GM23338 (cell line): ENCODE measurements at regions not wholly inside any gene's neighbourhood (a gene's known extent, or its start where the extent isn't known, plus 50 kb on each side); places are given as distances from the start of the nearest gene placed in this dataset.

ENCODE experiments used
- ATAC-seq: fragments of 200-7000 bp; cut with Tn5 transposase; 3 replicates; pipeline ENCODE4 v1.9.1; 2020
- DNase-seq: peaks from one replicate; pipeline ENCODE4 v3.0.0-alpha.2; 2015; ENCODE audit warnings: low spot score
- H2AFZ ChIP-seq: fragments of 200-600 bp; sonication (generic); 2 replicates; pipeline ENCODE4 v1.8.0; 2016; ENCODE audit warnings: antibody characterized with exemption, mild to moderate bottlenecking, moderate library complexity
- H3F3A ChIP-seq: fragments of 200-600 bp; sonication (generic); replicated peaks from 2 replicates; pipeline ENCODE4 v1.8.0; 2017; ENCODE audit warnings: antibody characterized with exemption, mixed run types, low read depth
- H3K27ac ChIP-seq: fragments of 200-600 bp; sonication (generic); 2 replicates; pipeline ENCODE4 v1.6.1; 2016; ENCODE audit warnings: low read depth
- H3K27me3 ChIP-seq: fragments of 200-600 bp; sonication (generic); 2 replicates; pipeline ENCODE4 v1.8.0; 2016; ENCODE audit warnings: mild to moderate bottlenecking, mixed run types, moderate library complexity; ENCODE audit not compliant: insufficient read depth
- H3K36me3 ChIP-seq: fragments of 200-600 bp; sonication (generic); 2 replicates; pipeline ENCODE4 v1.8.0; 2016; ENCODE audit warnings: mild to moderate bottlenecking; ENCODE audit not compliant: insufficient read depth
- H3K4me1 ChIP-seq: fragments of 200-600 bp; sonication (generic); 2 replicates; pipeline ENCODE4 v1.8.0; 2016; ENCODE audit warnings: mild to moderate bottlenecking, moderate library complexity; ENCODE audit not compliant: insufficient read depth
- H3K4me2 ChIP-seq: fragments of 200-600 bp; sonication (generic); 2 replicates; pipeline ENCODE4 v1.7.1; 2017; ENCODE audit warnings: mixed run types
- H3K4me3 ChIP-seq: fragments of 200-600 bp; sonication (generic); 2 replicates; pipeline ENCODE4 v1.6.1; 2016; ENCODE audit warnings: mixed run types
- H3K79me2 ChIP-seq: fragments of 200-600 bp; sonication (generic); replicated peaks from 2 replicates; pipeline ENCODE4 v1.8.0; 2017; ENCODE audit warnings: mild to moderate bottlenecking; ENCODE audit not compliant: insufficient read depth
- H3K9me2 ChIP-seq: fragments of 200-600 bp; sonication (generic); 2 replicates; pipeline ENCODE4 v1.8.0; 2017; ENCODE audit not compliant: insufficient read depth
- H4K20me1 ChIP-seq: fragments of 200-600 bp; sonication (generic); replicated peaks from 2 replicates; pipeline ENCODE4 v1.8.0; 2017; ENCODE audit warnings: mild to moderate bottlenecking; ENCODE audit not compliant: insufficient read depth
- H3K27ac Mint-ChIP-seq: 2 replicates; pipeline ENCODE4 v1.8.0; 2020; ENCODE audit warnings: inconsistent platforms, mild to moderate bottlenecking, moderate library complexity, mixed read lengths
- H3K27me3 Mint-ChIP-seq: 3 replicates; pipeline ENCODE4 v1.8.0; 2022; ENCODE audit warnings: low read depth, mild to moderate bottlenecking, moderate library complexity, mixed read lengths, inconsistent platforms; ENCODE audit not compliant: insufficient read depth, poor library complexity
- H3K36me3 Mint-ChIP-seq: 3 replicates; pipeline ENCODE4 v1.8.0; 2021; ENCODE audit warnings: low read depth, mild to moderate bottlenecking, inconsistent platforms, moderate library complexity, mixed read lengths
- H3K4me1 Mint-ChIP-seq: 3 replicates; pipeline ENCODE4 v1.8.0; 2020; ENCODE audit warnings: mild to moderate bottlenecking, inconsistent platforms, mixed read lengths
- H3K4me3 Mint-ChIP-seq: 3 replicates; pipeline ENCODE4 v1.8.0; 2021; ENCODE audit warnings: moderate library complexity, mild to moderate bottlenecking, inconsistent platforms, mixed read lengths
- H3K9me3 Mint-ChIP-seq: 3 replicates; pipeline ENCODE4 v1.8.0; 2020; ENCODE audit warnings: moderate library complexity, mild to moderate bottlenecking, inconsistent platforms, mixed read lengths
- CREB1 ChIP-seq: fragments of 250-450 bp; sonication (Bioruptor Pico); IDR thresholded peaks from 2 replicates; pipeline ENCODE4 v1.5.0; 2020; ENCODE audit warnings: low read depth, mild to moderate bottlenecking, moderate library complexity
- EZH2 ChIP-seq: fragments of 200-600 bp; sonication (generic); IDR thresholded peaks from one replicate; pipeline ENCODE4 v1.8.0; 2017; ENCODE audit warnings: antibody characterized with exemption, mild to moderate bottlenecking, low read depth; ENCODE audit not compliant: unreplicated experiment
- EZH2phosphoT487 ChIP-seq: fragments of 200-600 bp; sonication (generic); IDR thresholded peaks from one replicate; pipeline ENCODE4 v1.8.1; 2018; ENCODE audit warnings: antibody characterized with exemption; ENCODE audit not compliant: unreplicated experiment
- POLR2AphosphoS5 ChIP-seq: IDR thresholded peaks from 2 replicates; pipeline ENCODE4 v1.6.1; 2016; ENCODE audit warnings: antibody characterized with exemption, low read depth
- STAT1 ChIP-seq: IDR thresholded peaks from one replicate; pipeline ENCODE4 v1.6.1; 2016; ENCODE audit warnings: antibody characterized with exemption; ENCODE audit not compliant: unreplicated experiment
- ZNF114 ChIP-seq: fragments of 250-450 bp; sonication (Bioruptor Pico); IDR thresholded peaks from 2 replicates; pipeline ENCODE4 v1.5.0; 2020; ENCODE audit warnings: mild to moderate bottlenecking, moderate library complexity
- ZNF331 ChIP-seq: fragments of 250-450 bp; sonication (Bioruptor Pico); IDR thresholded peaks from 2 replicates; pipeline ENCODE4 v1.5.0; 2020; ENCODE audit warnings: low read depth, mild to moderate bottlenecking, moderate library complexity
- ZNF462 ChIP-seq: fragments of 250-450 bp; sonication (Bioruptor Pico); IDR thresholded peaks from 2 replicates; pipeline ENCODE4 v1.5.0; 2020; ENCODE audit warnings: mild to moderate bottlenecking, moderate library complexity
- TF ChIP-seq, protein P1 (sequence below), 2 experiments: fragments of 200-600 bp in 1 of 2; sonication (generic) in 1 of 2; conservative IDR thresholded peaks; 2 replicates each; pipeline versions ENCODE4 v1.5.1 to v1.6.1; 2016 to 2017; ENCODE audit warnings: antibody characterized with exemption in 2 of 2, low read depth in 2 of 2, mild to moderate bottlenecking in 2 of 2, moderate library complexity in 1 of 2

DNA sequence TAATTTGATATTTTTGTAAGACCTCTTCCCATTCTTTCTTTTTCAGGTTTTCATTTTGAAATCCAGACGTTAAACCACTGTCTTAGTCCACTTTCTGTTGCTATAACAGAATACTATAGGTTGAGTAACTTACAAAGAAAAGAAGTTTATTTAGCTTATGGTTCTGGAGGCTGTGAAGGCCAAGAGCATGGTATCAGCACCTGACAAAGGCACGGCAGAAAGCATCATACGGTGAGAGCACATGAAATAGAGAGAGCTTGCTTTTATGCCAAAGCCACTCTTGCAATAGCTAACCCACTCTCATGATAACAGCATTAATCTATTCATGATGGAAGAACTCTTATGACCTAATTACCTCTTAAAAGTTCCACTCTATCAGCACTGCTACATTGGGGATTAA lies 255.6 kb upstream of the PDE4D start:
- Mint-ChIP-seq H3K4me3 (no peak overlapping the region), H3K27me3 (no peaks in the 10 kb centered on the region), H3K4me1 (no peaks in the 10 kb centered on the region), H3K9me3 (0 out of 3 replicates have a peak, but pooled peaks cover 2% of the 10 kb centered on the region), H3K36me3 (no peaks in the 10 kb centered on the region), H3K27ac (no peak overlapping the region)
- DNase-seq (no peak), ATAC-seq (no peak)
- no peaks in the 10 kb centered on the region for H3K36me3 ChIP-seq
- H3K27ac ChIP-seq = no peak overlapping the region
- no peaks in the 10 kb centered on the region for H3K27me3 ChIP-seq
- no peak overlapping the region for H3K4me3 ChIP-seq
- no peaks in the 10 kb centered on the region for H3K4me1 ChIP-seq
- no peaks in the 10 kb centered on the region; the same call in 1 of the 2 replicates for H3K9me2 ChIP-seq
- H3K79me2 ChIP-seq = no peaks in the 10 kb centered on the region
- H2AFZ ChIP-seq = no peak overlapping the region
- no peaks in the 10 kb centered on the region for H3F3A ChIP-seq
- no peak for TF ChIP-seq POLR2AphosphoS5
- TF ChIP-seq CREB1 = no peak
- no peak for TF ChIP-seq ZNF331 (CRISPR knock-in tag)
- no peak for TF ChIP-seq EZH2
- TF ChIP-seq ZNF114 (CRISPR knock-in tag) = no peak
- TF ChIP-seq EZH2phosphoT487 = no peak
- no peak for TF ChIP-seq STAT1
- no peaks in the 10 kb centered on the region for H4K20me1 ChIP-seq
- no peak overlapping the region for H3K4me2 ChIP-seq

- Histone ChIP-seq H3K27ac (no peak overlapping the region), H3F3A (no peaks in the 10 kb centered on the region), H3K4me2 (no peak overlapping the region), H3K4me1 (no peaks in the 10 kb centered on the region), H3K27me3 (no peaks in the 10 kb centered on the region), H3K79me2 (no peaks in the 10 kb centered on the region), H3K36me3 (no peaks in the 10 kb centered on the region), H2AFZ (no peak overlapping the region), H4K20me1 (no peaks in the 10 kb centered on the region), H3K9me2 (no peaks in the 10 kb centered on the region; the same call in 1 of the 2 replicates), H3K4me3 (no peak overlapping the region)
- Mint-ChIP-seq H3K27me3 (no peaks in the 10 kb centered on the region), H3K36me3 (no peaks in the 10 kb centered on the region), H3K4me1 (no peaks in the 10 kb centered on the region), H3K27ac (no peak overlapping the region), H3K9me3 (0 out of 3 replicates have a peak, but pooled peaks cover 2% of the 10 kb centered on the region), H3K4me3 (no peak overlapping the region)
- DNase-seq = no peak
- TF ChIP-seq, protein P1, sequence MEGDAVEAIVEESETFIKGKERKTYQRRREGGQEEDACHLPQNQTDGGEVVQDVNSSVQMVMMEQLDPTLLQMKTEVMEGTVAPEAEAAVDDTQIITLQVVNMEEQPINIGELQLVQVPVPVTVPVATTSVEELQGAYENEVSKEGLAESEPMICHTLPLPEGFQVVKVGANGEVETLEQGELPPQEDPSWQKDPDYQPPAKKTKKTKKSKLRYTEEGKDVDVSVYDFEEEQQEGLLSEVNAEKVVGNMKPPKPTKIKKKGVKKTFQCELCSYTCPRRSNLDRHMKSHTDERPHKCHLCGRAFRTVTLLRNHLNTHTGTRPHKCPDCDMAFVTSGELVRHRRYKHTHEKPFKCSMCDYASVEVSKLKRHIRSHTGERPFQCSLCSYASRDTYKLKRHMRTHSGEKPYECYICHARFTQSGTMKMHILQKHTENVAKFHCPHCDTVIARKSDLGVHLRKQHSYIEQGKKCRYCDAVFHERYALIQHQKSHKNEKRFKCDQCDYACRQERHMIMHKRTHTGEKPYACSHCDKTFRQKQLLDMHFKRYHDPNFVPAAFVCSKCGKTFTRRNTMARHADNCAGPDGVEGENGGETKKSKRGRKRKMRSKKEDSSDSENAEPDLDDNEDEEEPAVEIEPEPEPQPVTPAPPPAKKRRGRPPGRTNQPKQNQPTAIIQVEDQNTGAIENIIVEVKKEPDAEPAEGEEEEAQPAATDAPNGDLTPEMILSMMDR (conservative IDR thresholded peaks at IDR 0.05; ENCODE audit: low read depth in 2 of 2) = no peak
- TF ChIP-seq EZH2phosphoT487 = no peak
- ATAC-seq = no peak
Measured at GRCh38 chr5:60148366-60148765, 254.8 kb upstream of the PDE4D start.

DNA sequence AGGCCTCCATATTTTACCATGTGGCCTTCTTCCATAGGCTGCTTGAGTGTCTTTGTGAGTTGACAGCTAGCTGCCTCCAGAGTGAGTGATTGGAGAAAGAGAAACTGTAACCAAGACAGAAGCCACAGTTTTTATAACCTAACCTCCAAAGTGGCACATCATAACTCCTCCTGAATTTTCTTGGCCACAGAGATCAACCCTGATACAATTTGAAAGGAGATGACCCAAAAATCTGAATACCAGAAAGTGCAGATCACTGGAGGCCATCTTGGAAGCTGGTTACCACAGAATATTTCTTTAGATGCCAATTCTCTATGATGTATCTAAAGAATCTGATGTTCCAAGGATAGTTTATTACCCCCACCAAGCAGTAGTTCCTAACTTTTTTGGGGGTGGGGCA lies 254.3 kb upstream of the PDE4D start:
- Histone ChIP-seq H3K27me3 (no peaks in the 10 kb centered on the region), H3K4me2 (no peak overlapping the region), H3K27ac (no peak overlapping the region), H3K9me2 (no peaks in the 10 kb centered on the region; the same call in 1 of the 2 replicates), H3K36me3 (no peaks in the 10 kb centered on the region), H3F3A (no peaks in the 10 kb centered on the region), H2AFZ (no peak overlapping the region), H4K20me1 (no peaks in the 10 kb centered on the region), H3K4me3 (no peak overlapping the region), H3K79me2 (no peaks in the 10 kb centered on the region), H3K4me1 (no peaks in the 10 kb centered on the region)
- Mint-ChIP-seq H3K4me3 (no peak overlapping the region), H3K4me1 (no peaks in the 10 kb centered on the region), H3K36me3 (no peaks in the 10 kb centered on the region), H3K27ac (no peak overlapping the region), H3K27me3 (no peaks in the 10 kb centered on the region), H3K9me3 (0 out of 3 replicates have a peak, but pooled peaks cover 2% of the 10 kb centered on the region)
- ATAC-seq (no peak), DNase-seq (no peak)
- TF ChIP-seq ZNF462 (CRISPR knock-in tag) = no peak
- TF ChIP-seq CREB1 = no peak
